Activated CD8-positive, alpha-beta T cell treated with anti-CD3 and anti-CD28 coated beads for 36 hours (primary cell): ENCODE measurements at regions not wholly inside any gene's neighbourhood (a gene's known extent, or its start where the extent isn't known, plus 50 kb on each side); places are given as distances from the start of the nearest gene placed in this dataset.

Experiments used
- ATAC-seq: fragments of 200-7000 bp; cut with Tn5 transposase; one replicate; pipeline ENCODE4 v1.10.0; 2021; ENCODE audit warnings: mild to moderate bottlenecking, moderate library complexity
- CTCF ChIA-PET: fragments of 350-600 bp; sonication (Branson Sonifier 250); formaldehyde crosslinking; loops from one replicate; lab custom pipeline; 2021; ENCODE audit warnings: antibody characterized with exemption; lab: Charles Lee
- POLR2A ChIA-PET: fragments of 350-600 bp; sonication (Branson Sonifier 250); formaldehyde crosslinking; loops from one replicate; lab custom pipeline; 2021; ENCODE audit warnings: antibody characterized with exemption; lab: Charles Lee
- DNase-seq: peaks from one replicate; pipeline ENCODE4 v3.0.0-alpha.2; 2020
- H3K27ac Mint-ChIP-seq: one replicate; pipeline ENCODE4 v1.8.0; 2021; ENCODE audit warnings: mild to moderate bottlenecking, mixed read lengths
- H3K27me3 Mint-ChIP-seq: one replicate; pipeline ENCODE4 v1.8.0; 2021; ENCODE audit warnings: mixed read lengths
- H3K36me3 Mint-ChIP-seq: one replicate; pipeline ENCODE4 v1.8.0; 2021; ENCODE audit warnings: low read depth, mixed read lengths
- H3K4me1 Mint-ChIP-seq: one replicate; pipeline ENCODE4 v1.8.0; 2021; ENCODE audit warnings: low read depth, mixed read lengths
- H3K4me3 Mint-ChIP-seq: one replicate; pipeline ENCODE4 v1.8.0; 2021; ENCODE audit warnings: mild to moderate bottlenecking, moderate library complexity, mixed read lengths
- H3K9me3 Mint-ChIP-seq: one replicate; pipeline ENCODE4 v1.8.0; 2021; ENCODE audit warnings: mixed read lengths
- intact Hi-C: fragments of 100-400 bp; cut with micrococcal nuclease; formaldehyde crosslinking; loops from one replicate; pipeline ENCODE4 v1.10.0; 2022
- TF ChIP-seq, protein P1 (sequence below): fragments of 200-600 bp; IDR thresholded peaks from one replicate; pipeline ENCODE4 v1.8.0; 2022; ENCODE audit warnings: antibody characterized with exemption, mild to moderate bottlenecking

DNA sequence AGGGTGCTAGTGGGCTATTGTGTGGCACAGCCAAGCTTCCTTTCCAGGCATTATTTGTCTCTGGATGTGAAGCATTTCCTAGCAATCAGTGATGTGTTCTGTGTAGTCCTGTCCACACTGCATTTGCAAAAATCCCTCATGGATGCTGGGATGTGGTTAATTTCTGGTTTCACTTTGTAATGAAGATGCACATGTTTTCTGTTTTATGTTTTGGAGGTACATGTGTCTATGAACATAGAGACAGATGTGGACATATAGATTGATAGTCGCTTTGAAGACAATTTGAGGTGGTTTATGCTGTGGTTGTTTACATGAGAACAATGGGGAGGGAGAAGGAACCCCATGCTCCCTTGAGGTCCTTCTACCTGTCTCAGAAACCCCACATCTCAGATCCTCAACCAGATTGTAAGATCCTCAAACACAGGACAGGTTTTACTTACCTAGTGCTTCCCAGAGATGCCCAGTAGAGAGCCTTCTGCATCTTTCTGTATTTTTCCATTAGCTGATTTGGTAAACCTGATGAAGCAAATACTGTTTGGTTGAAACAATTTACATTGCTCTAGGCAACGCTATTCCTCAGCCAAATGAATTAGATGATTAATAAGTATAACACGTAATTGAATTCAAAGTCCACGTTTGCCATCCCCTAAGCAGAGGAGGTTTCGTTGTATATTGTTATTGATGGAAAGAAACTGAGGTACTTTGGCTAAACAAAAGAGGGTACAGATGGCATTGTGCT lies 204.4 kb downstream of the SPP2 start:
- DNase-seq (no peak), ATAC-seq (no peak)
- ChIA-PET POLR2A (no interaction called here), CTCF (no interaction called here)
- intact Hi-C loops: no loop called here
- Mint-ChIP-seq H3K9me3 (no peaks in the 10 kb centered on the region), H3K27ac (no peak overlapping the region), H3K4me1 (peaks cover 13% of the 10 kb centered on the region), H3K36me3 (no peaks in the 10 kb centered on the region), H3K4me3 (no peak overlapping the region), H3K27me3 (no peaks in the 10 kb centered on the region)
- TF ChIP-seq, protein P1, sequence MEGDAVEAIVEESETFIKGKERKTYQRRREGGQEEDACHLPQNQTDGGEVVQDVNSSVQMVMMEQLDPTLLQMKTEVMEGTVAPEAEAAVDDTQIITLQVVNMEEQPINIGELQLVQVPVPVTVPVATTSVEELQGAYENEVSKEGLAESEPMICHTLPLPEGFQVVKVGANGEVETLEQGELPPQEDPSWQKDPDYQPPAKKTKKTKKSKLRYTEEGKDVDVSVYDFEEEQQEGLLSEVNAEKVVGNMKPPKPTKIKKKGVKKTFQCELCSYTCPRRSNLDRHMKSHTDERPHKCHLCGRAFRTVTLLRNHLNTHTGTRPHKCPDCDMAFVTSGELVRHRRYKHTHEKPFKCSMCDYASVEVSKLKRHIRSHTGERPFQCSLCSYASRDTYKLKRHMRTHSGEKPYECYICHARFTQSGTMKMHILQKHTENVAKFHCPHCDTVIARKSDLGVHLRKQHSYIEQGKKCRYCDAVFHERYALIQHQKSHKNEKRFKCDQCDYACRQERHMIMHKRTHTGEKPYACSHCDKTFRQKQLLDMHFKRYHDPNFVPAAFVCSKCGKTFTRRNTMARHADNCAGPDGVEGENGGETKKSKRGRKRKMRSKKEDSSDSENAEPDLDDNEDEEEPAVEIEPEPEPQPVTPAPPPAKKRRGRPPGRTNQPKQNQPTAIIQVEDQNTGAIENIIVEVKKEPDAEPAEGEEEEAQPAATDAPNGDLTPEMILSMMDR: no peak

DNA sequence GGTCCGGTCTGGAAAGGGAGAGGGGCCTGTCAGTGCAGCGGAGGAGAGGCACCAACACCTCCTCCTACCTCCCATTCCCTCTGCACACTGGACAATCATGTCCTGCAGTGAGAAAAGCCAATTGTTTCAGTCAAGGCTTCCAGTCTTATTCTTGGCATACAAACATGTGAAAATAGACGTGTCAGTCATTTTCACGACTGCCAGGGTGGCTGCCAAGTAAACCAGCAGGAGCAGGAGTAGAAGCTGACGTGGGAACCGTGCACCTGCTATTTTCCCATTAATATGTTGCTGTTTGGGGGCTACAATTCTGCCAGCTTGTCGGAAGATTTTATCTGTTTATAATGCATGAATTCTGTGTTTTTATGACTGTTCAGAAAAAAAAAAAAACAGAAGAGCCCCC lies 202.3 kb downstream of the SPP2 start:
- ChIA-PET POLR2A (interaction anchor here (0.6 to 0.7 kb wide), 2 partner anchors 35 to 175 kb away, joined by 3 read pairs; no protein-coding TSS in a partner anchor), CTCF (interaction anchor here (1.3 kb wide), 1 partner anchor 39 kb away, joined by 5 read pairs; no protein-coding TSS in a partner anchor)
- no peaks in the 10 kb centered on the region for H3K36me3 Mint-ChIP-seq
- DNase-seq (no peak), ATAC-seq (no peak)
- H3K4me3 Mint-ChIP-seq: no peak overlapping the region
- H3K27me3 Mint-ChIP-seq: no peaks in the 10 kb centered on the region
- no peak overlapping the region for H3K27ac Mint-ChIP-seq
- intact Hi-C loops: no loop called here
- no peaks in the 10 kb centered on the region for H3K9me3 Mint-ChIP-seq
- peaks cover 2% of the 10 kb centered on the region for H3K4me1 Mint-ChIP-seq
- TF ChIP-seq, protein P1: no peak

- H3K9me3 Mint-ChIP-seq: no peaks in the 10 kb centered on the region
- H3K4me3 Mint-ChIP-seq: no peak overlapping the region
- DNase-seq: no peak
- CTCF ChIA-PET: interaction anchor here (0.9 to 1.3 kb wide), 2 partner anchors 40 to 294 kb away, joined by 3 to 5 read pairs; no protein-coding TSS in a partner anchor
- no peaks in the 10 kb centered on the region for H3K36me3 Mint-ChIP-seq
- intact Hi-C loops: no loop called here
- POLR2A ChIA-PET: no interaction called here
- H3K27me3 Mint-ChIP-seq: no peaks in the 10 kb centered on the region
- TF ChIP-seq, protein P1: no peak
- no peak overlapping the region for H3K27ac Mint-ChIP-seq
- no peaks in the 10 kb centered on the region for H3K4me1 Mint-ChIP-seq
- ATAC-seq: no peak
These were observed 201.1 kb downstream of the SPP2 start for GRCh38 chr2:234251326-234252271.

DNA sequence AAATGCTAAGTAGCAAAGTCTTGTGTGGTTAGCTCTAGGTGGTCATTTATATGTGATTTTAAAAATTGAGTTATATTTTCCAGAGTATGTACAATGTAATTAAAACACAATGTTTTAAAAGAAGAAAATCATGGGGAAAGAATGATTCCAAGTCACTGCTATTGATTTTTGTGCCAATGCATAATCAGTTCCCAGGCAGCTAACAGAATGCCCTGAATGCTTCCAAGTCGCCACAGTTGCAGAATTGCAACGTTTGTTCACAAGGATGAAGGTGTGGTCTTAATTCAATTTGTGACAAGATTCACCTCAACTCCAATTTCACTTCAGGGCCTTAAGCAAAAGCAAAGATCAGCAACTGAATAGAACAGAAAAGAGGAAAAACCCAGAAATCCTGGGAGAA lies 200.4 kb downstream of the SPP2 start:
- TF ChIP-seq, protein P1: no peak
- DNase-seq (no peak), ATAC-seq (no peak)
- ChIA-PET POLR2A (no interaction called here), CTCF (interaction anchor here (0.9 kb wide), 1 partner anchor 294 kb away, joined by 3 read pairs; no protein-coding TSS in a partner anchor)
- no peak overlapping the region for H3K4me3 Mint-ChIP-seq
- no peaks in the 10 kb centered on the region for H3K27me3 Mint-ChIP-seq
- intact Hi-C loops: no loop called here
- H3K9me3 Mint-ChIP-seq: no peaks in the 10 kb centered on the region
- no peaks in the 10 kb centered on the region for H3K36me3 Mint-ChIP-seq
- no peaks in the 10 kb centered on the region for H3K4me1 Mint-ChIP-seq
- H3K27ac Mint-ChIP-seq: no peak overlapping the region
